ENCODE measurements at regions not wholly inside any gene's neighbourhood (a gene's known extent, or its start where the extent isn't known, plus 50 kb on each side); places are given as distances from the start of the nearest gene placed in this dataset.
"Not testable (repeated sequence)": the region's sequence is repeated elsewhere in the genome, so short reads cannot be mapped to it uniquely, and the experiment has no call there.

GRCh38 chr1:96522927-96523326, 198.7 kb upstream of the PTBP2 start:
- no peak for DNase-seq (ENCODE audit: low read depth in 2 of 3, low spot score in 2 of 3)

GRCh38 chr1:96524100-96524499, 197.5 kb upstream of the PTBP2 start:
- no peak for DNase-seq (ENCODE audit: low read depth in 2 of 3, low spot score in 2 of 3)

DNA sequence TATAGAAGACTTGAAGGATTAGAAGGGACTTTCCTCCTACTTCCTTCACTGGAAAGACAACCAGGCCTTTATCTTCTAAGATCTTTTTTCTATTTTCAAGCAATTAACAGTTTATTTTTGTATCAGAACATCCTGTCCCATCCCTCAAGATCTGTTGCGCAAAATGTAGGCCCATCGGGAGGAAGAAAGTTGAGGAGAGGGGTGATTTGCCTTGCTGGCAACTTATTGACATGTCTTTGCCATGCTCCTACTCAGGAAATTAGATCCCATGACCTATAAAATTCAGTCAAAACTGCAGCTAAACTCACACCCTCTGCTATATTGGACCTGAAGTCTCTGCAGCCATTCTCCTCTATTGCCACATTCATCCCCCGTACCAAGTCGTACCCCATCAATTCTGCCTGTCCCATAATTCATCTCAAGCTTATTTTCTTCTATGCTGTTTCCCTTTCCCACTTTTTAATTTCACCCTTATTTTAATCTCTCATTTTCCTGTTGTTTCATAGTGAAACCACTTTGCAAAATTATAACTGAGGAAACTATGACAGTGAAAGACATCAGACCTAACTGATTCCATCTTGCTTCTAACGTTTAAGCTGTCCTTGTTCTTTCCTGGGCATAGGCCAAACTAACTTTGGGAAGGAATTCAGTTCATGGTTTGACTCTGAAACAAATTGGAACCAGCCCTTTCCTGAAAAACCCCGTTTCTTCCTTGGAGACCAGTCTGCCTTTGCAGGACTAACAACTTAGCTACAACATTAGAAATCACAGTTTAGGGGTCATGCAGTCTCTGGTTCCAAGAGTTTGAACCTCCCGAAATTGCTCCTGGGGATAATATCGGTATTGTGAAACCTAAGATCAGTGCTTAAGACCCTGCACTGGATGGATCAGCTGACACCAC, 195.7 kb upstream of the PTBP2 start:
- DNase-seq (ENCODE audit: low read depth in 2 of 3, low spot score in 2 of 3): no peak

- DNase-seq (ENCODE audit: low read depth in 2 of 3, low spot score in 2 of 3): not testable (repeated sequence)
Measured at GRCh38 chr1:96528672-96529071, 192.9 kb upstream of the PTBP2 start.

DNA sequence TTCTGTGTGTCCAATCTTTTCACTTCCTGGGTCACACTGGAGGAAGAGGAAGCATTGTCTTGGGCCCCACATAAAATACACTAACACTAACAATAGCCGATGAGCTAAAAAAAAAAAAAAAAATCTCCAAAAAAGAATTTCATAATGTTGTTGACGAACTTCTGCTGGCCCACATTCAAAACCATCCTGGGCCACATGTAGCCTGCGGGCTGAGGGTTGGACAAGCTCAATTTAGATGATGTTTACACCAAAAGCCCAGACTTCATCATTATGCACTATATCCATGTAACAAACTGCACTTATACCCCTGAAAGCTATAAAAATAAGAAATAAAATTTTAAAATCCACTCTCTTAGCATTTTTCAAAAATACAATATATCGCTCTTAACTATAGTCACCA, 187.8 kb upstream of the PTBP2 start:
- DNase-seq (ENCODE audit: low read depth in 2 of 3, low spot score in 2 of 3): no peak

DNA sequence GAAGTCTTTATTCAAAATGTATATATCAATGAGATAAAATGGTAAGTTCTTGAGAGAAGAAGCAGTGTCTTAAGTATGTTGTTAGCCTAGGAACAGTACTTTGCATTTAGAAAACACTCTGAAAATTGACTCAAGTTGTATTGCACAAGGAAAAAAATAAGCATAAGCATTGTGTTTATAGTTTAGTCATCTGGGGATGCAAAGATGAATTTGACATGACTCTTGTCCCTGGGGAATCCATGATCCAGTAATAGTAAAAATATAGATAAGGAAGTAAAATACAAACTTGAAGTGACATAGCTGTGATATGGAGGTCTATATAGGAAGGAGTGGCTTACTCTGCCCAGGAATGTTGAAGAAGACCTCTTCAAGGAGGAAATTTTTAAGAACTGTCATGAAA, 185.0 kb upstream of the PTBP2 start:
- no peak for DNase-seq (ENCODE audit: low read depth in 2 of 3, low spot score in 2 of 3)

GRCh38 chr1:96538111-96538641, 183.4 kb upstream of the PTBP2 start:
- DNase-seq (ENCODE audit: low read depth in 2 of 3, low spot score in 2 of 3): no peak

DNA sequence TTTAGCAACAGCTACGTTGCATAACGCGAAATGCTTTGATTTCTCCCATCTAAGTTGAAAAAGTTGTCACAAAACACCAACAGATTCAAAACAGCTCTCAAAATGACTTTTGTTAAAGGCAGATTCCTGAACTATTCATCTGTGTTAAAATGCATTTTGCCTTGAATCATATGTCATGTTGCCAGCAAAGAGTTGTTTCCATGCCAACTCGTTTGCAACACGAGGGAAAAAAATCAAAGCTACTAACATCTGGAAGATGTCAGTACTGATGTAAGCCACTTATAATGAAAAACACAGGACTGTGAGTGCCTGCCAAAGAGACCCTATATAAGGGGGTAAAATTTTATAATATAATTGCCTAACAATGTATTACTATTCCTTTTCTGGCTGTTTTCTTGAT, 182.7 kb upstream of the PTBP2 start:
- DNase-seq (ENCODE audit: low read depth in 2 of 3, low spot score in 2 of 3): no peak

GRCh38 chr1:96541491-96541890, 180.1 kb upstream of the PTBP2 start:
- DNase-seq (ENCODE audit: low read depth in 2 of 3, low spot score in 2 of 3): no peak

DNA sequence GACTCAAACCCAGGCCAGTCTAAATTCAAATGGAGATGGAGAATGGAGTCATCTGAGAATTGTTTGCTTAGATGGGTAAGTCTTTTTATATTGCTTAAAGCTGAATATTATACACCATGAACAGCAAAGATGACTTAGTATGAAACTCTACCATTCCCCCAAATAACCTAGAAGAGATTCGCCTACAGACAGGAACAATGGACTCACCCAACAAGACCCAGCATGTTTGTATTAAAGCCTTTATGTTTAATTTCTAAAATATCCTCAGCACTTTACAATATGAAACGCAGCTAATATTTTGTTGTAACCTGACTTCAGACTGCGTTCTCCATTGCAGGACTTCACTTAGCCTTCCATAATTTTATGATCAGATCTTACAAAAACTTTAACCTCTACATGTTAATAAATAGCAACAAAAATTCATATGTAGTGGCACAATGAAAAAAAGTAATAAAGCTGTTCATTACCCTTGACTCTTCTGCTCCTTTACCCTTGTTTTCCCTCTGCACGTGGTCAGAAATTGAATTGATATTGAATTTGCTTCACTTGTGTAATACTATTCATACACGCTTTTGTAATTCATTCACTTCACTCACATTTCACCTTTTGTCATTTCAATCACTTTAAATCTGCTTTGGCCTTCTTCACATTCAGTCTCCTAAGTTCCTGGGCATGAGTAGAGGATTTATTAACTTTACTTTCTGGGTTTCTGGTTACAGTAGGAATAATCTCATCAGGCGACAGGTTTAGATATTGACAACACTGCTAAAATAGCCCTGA, 177.3 kb upstream of the PTBP2 start:
- no peak for DNase-seq (ENCODE audit: low read depth in 2 of 3, low spot score in 2 of 3)

- DNase-seq (ENCODE audit: low read depth in 2 of 3, low spot score in 2 of 3): no peak
Measured at GRCh38 chr1:96544831-96545221, 176.8 kb upstream of the PTBP2 start.

- DNase-seq (ENCODE audit: low read depth in 2 of 3, low spot score in 2 of 3): no peak
Measured at GRCh38 chr1:96545935-96546656, 175.5 kb upstream of the PTBP2 start.

GRCh38 chr1:96550061-96550460, 171.5 kb upstream of the PTBP2 start:
- DNase-seq (ENCODE audit: low read depth in 2 of 3, low spot score in 2 of 3): no peak

- no peak for DNase-seq (ENCODE audit: low read depth in 2 of 3, low spot score in 2 of 3)
Measured at GRCh38 chr1:96552451-96552850, 169.1 kb upstream of the PTBP2 start.

GRCh38 chr1:96553811-96554210, 167.8 kb upstream of the PTBP2 start:
- no peak for DNase-seq (ENCODE audit: low read depth in 2 of 3, low spot score in 2 of 3)

DNA sequence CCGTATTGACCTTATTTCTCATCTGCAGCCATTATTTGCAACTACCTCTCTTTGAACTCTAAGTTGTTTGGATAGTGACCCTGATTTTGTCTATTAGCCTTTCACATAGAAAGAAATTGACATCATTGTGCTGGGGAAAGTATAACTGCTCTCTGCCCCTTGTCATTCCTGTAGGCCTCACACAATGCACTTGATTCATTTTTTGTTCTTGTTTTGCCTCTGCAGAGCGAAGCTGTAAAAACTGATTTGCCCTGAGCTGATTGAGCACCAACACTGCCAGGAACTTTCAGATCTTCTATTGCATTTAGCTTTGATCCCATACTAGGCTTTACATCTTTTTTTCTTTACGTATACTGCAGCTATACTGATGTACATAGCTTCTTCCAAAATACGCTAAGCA, 167.2 kb upstream of the PTBP2 start:
- no peak for DNase-seq (ENCODE audit: low read depth in 2 of 3, low spot score in 2 of 3)

- DNase-seq (ENCODE audit: low read depth in 2 of 3, low spot score in 2 of 3): no peak
Measured at GRCh38 chr1:96557336-96557735, 164.2 kb upstream of the PTBP2 start.

DNA sequence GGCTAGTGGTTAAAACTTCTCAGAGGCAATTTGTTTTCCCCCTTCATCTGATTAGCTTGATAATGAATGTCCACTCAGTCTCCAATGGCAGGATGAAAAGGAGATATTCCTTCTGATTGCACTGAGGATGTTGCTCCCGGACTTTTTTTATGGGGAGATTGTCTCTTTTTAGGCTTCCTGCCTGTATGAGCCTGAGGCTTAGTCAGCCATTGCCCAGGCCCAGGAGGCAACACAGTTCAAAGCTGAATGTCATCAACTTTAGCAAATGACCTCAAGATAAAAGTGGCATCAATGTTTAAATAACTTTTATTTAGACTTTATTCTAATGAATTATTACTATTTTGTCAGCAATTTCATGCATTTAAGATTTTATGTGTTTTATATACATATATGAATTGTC, 162.9 kb upstream of the PTBP2 start:
- no peak for DNase-seq (ENCODE audit: low read depth in 2 of 3, low spot score in 2 of 3)

- no peak for DNase-seq (ENCODE audit: low read depth in 2 of 3, low spot score in 2 of 3)
Measured at GRCh38 chr1:96559181-96559580, 162.4 kb upstream of the PTBP2 start.

- no peak for DNase-seq (ENCODE audit: low read depth in 2 of 3, low spot score in 2 of 3)
Measured at GRCh38 chr1:96559707-96560596, 161.6 kb upstream of the PTBP2 start.
